ENCODE measurements at regions not wholly inside any gene's neighbourhood (a gene's known extent, or its start where the extent isn't known, plus 50 kb on each side); places are given as distances from the start of the nearest gene placed in this dataset.

- H3K36me3 ChIP-seq (replicated peaks; ENCODE audit: low read depth, low read length) = no peaks in the 10 kb centered on the region
- TF ChIP-seq CTCF (IDR thresholded peaks at IDR 0.05; ENCODE audit: low read depth, low read length) = no peak
- TF ChIP-seq EZH2phosphoT487 (IDR thresholded peaks at IDR 0.05; ENCODE audit: low read depth) = no peak
- H3K4me1 ChIP-seq (ENCODE audit: low read length) = no peaks in the 10 kb centered on the region
- H3K27ac ChIP-seq (ENCODE audit: low read length) = no peak overlapping the region
- H3K4me2 ChIP-seq (ENCODE audit: low read length) = no peak overlapping the region
- H3K9me3 ChIP-seq (ENCODE audit: insufficient read depth, low read length) = no peaks in the 10 kb centered on the region
- no peak overlapping the region for H3K4me3 ChIP-seq (ENCODE audit: low read length)
- no peaks in the 10 kb centered on the region for H3K79me2 ChIP-seq (ENCODE audit: low read length)
- H3K27me3 ChIP-seq (ENCODE audit: low read depth, low read length) = peaks cover 6% of the 10 kb centered on the region; the same call in 1 of the 2 replicates
- no peak overlapping the region for H2AFZ ChIP-seq (ENCODE audit: low read depth, low read length)
- H3K9ac ChIP-seq (ENCODE audit: low read length) = no peak overlapping the region
- H4K20me1 ChIP-seq (ENCODE audit: insufficient read depth, low read length) = no peaks in the 10 kb centered on the region
These were observed 165.5 kb upstream of the WSCD2 start for GRCh38 chr12:107963635-107964034.

GRCh38 chr12:107967170-107967569 is 161.9 kb upstream of the WSCD2 start:
- no peak overlapping the region for H3K27ac ChIP-seq (ENCODE audit: low read length)
- no peaks in the 10 kb centered on the region for H3K79me2 ChIP-seq (ENCODE audit: low read length)
- H3K27me3 ChIP-seq (ENCODE audit: low read depth, low read length) = peaks cover 6% of the 10 kb centered on the region; the same call in 1 of the 2 replicates
- no peak overlapping the region for H3K4me2 ChIP-seq (ENCODE audit: low read length)
- no peaks in the 10 kb centered on the region for H3K36me3 ChIP-seq (replicated peaks; ENCODE audit: low read depth, low read length)
- H3K4me3 ChIP-seq (ENCODE audit: low read length) = no peak overlapping the region
- peak overlapping the region; percentile 54; the same call in 1 of the 2 replicates for H2AFZ ChIP-seq (ENCODE audit: low read depth, low read length)
- no peak for TF ChIP-seq CTCF (IDR thresholded peaks at IDR 0.05; ENCODE audit: low read depth, low read length)
- TF ChIP-seq EZH2phosphoT487 (IDR thresholded peaks at IDR 0.05; ENCODE audit: low read depth) = no peak
- no peaks in the 10 kb centered on the region for H3K4me1 ChIP-seq (ENCODE audit: low read length)
- H4K20me1 ChIP-seq (ENCODE audit: insufficient read depth, low read length) = no peaks in the 10 kb centered on the region
- H3K9me3 ChIP-seq (ENCODE audit: insufficient read depth, low read length) = no peaks in the 10 kb centered on the region
- H3K9ac ChIP-seq (ENCODE audit: low read length) = no peak overlapping the region

GRCh38 chr12:107973950-107974349 is 155.1 kb upstream of the WSCD2 start:
- no peak for TF ChIP-seq EZH2phosphoT487 (IDR thresholded peaks at IDR 0.05; ENCODE audit: low read depth)
- TF ChIP-seq CTCF (IDR thresholded peaks at IDR 0.05; ENCODE audit: low read depth, low read length) = no peak
- no peak overlapping the region for H2AFZ ChIP-seq (ENCODE audit: low read depth, low read length)
- no peaks in the 10 kb centered on the region for H4K20me1 ChIP-seq (ENCODE audit: insufficient read depth, low read length)
- H3K9ac ChIP-seq (ENCODE audit: low read length) = no peak overlapping the region
- H3K4me3 ChIP-seq (ENCODE audit: low read length) = no peak overlapping the region
- no peaks in the 10 kb centered on the region for H3K36me3 ChIP-seq (replicated peaks; ENCODE audit: low read depth, low read length)
- H3K79me2 ChIP-seq (ENCODE audit: low read length) = no peaks in the 10 kb centered on the region
- H3K4me2 ChIP-seq (ENCODE audit: low read length) = no peak overlapping the region
- no peaks in the 10 kb centered on the region for H3K4me1 ChIP-seq (ENCODE audit: low read length)
- peaks cover 24% of the 10 kb centered on the region for H3K27me3 ChIP-seq (ENCODE audit: low read depth, low read length)
- peaks cover 7% of the 10 kb centered on the region; the same call in 1 of the 2 replicates for H3K9me3 ChIP-seq (ENCODE audit: insufficient read depth, low read length)
- H3K27ac ChIP-seq (ENCODE audit: low read length) = no peak overlapping the region

GRCh38 chr12:107976331-107976730 is 152.8 kb upstream of the WSCD2 start:
- H3K9ac ChIP-seq (ENCODE audit: low read length) = no peak overlapping the region
- H3K4me1 ChIP-seq (ENCODE audit: low read length) = no peaks in the 10 kb centered on the region
- no peaks in the 10 kb centered on the region for H3K79me2 ChIP-seq (ENCODE audit: low read length)
- no peak overlapping the region for H3K4me2 ChIP-seq (ENCODE audit: low read length)
- no peak overlapping the region for H3K27ac ChIP-seq (ENCODE audit: low read length)
- no peaks in the 10 kb centered on the region for H4K20me1 ChIP-seq (ENCODE audit: insufficient read depth, low read length)
- peaks cover 7% of the 10 kb centered on the region; the same call in 1 of the 2 replicates for H3K9me3 ChIP-seq (ENCODE audit: insufficient read depth, low read length)
- TF ChIP-seq EZH2phosphoT487 (IDR thresholded peaks at IDR 0.05; ENCODE audit: low read depth) (no peak), CTCF (IDR thresholded peaks at IDR 0.05; ENCODE audit: low read depth, low read length) (no peak)
- peaks cover 44% of the 10 kb centered on the region for H3K27me3 ChIP-seq (ENCODE audit: low read depth, low read length)
- H3K36me3 ChIP-seq (replicated peaks; ENCODE audit: low read depth, low read length) = no peaks in the 10 kb centered on the region
- no peak overlapping the region for H3K4me3 ChIP-seq (ENCODE audit: low read length)
- H2AFZ ChIP-seq (ENCODE audit: low read depth, low read length) = no peak overlapping the region
